H1 (cell line): ENCODE measurements at regions not wholly inside any gene's neighbourhood (a gene's known extent, or its start where the extent isn't known, plus 50 kb on each side); places are given as distances from the start of the nearest gene placed in this dataset.

ENCODE experiments used
- CTCF ChIA-PET: fragments of 300-600 bp; sonication (Branson Sonifier 250); formaldehyde crosslinking; loops from one replicate; lab custom pipeline; 2021; ENCODE audit not compliant: partially characterized antibody; lab: Charles Lee
- POLR2A ChIA-PET: fragments of 300-600 bp; sonication (Branson Sonifier 250); formaldehyde crosslinking; loops from one replicate; lab custom pipeline; 2021; ENCODE audit warnings: inconsistent platforms; ENCODE audit not compliant: partially characterized antibody; lab: Charles Lee
- DNase-seq, 2 experiments: peaks; one replicate each; pipeline versions ENCODE4 v3.0.0 to v3.0.0-alpha.2; 2010 to 2022; ENCODE audit warnings: low spot score in 2 of 2, low read depth in 1 of 2, mixed read lengths in 1 of 2
- FAIRE-seq: peaks from 2 replicates; lab custom pipeline; 2011; peaks lifted over from hg19 to GRCh38; lab: Jason Lieb, UNC
- H2AFZ ChIP-seq: 2 replicates; pipeline ENCODE4 v1.8.1; 2012; ENCODE audit warnings: low read length, inconsistent platforms
- H2AK5ac ChIP-seq: 2 replicates; pipeline ENCODE4 v1.6.1; 2013; ENCODE audit warnings: low read depth, low read length
- H2BK120ac ChIP-seq: replicated peaks from 2 replicates; pipeline ENCODE3; 2013; ENCODE audit warnings: low read depth, low read length, inconsistent platforms
- H2BK12ac ChIP-seq: 2 replicates; pipeline ENCODE4 v1.6.1; 2013; ENCODE audit warnings: low read depth, low read length
- H2BK15ac ChIP-seq: 2 replicates; pipeline ENCODE4 v1.6.1; 2013; ENCODE audit warnings: low read length
- H2BK20ac ChIP-seq: 2 replicates; pipeline ENCODE4 v1.6.1; 2013; ENCODE audit warnings: low read length
- H2BK5ac ChIP-seq: 2 replicates; pipeline ENCODE4 v1.6.1; 2013; ENCODE audit warnings: low read depth, low read length
- H3K14ac ChIP-seq: 2 replicates; pipeline ENCODE4 v1.6.1; 2013; ENCODE audit warnings: inconsistent platforms; ENCODE audit not compliant: insufficient read length
- H3K18ac ChIP-seq: 2 replicates; pipeline ENCODE4 v1.6.1; 2013; ENCODE audit warnings: low read length; ENCODE audit errors: extremely low read depth
- H3K23ac ChIP-seq: 2 replicates; pipeline ENCODE4 v1.6.1; 2013; ENCODE audit warnings: inconsistent platforms; ENCODE audit not compliant: insufficient read length
- H3K23me2 ChIP-seq: 2 replicates; pipeline ENCODE4 v1.6.1; 2013; ENCODE audit warnings: low read depth, low read length
- H3K27ac ChIP-seq: 2 replicates; pipeline ENCODE4 v1.6.1; 2011; ENCODE audit warnings: low read depth, low read length, inconsistent platforms
- H3K27me3 ChIP-seq, 4 experiments: replicated peaks in 1 of 4; 1 replicate in 1 of 4; 2 replicates in 3 of 4; pipeline versions ENCODE4 v1.6.1 to v1.8.1; 2011 to 2013; ENCODE audit warnings: low read length in 3 of 4, mild to moderate bottlenecking in 3 of 4, inconsistent platforms in 2 of 4, mixed read lengths in 2 of 4, moderate library complexity in 1 of 4; ENCODE audit not compliant: control insufficient read depth in 3 of 4, insufficient read depth in 3 of 4; ENCODE audit errors: extremely low read depth in 1 of 4
- H3K36me3 ChIP-seq, 4 experiments: 2 replicates each; pipeline versions ENCODE4 v1.6.1 to v1.8.1; 2011 to 2013; ENCODE audit warnings: mild to moderate bottlenecking in 4 of 4, low read length in 3 of 4, moderate library complexity in 2 of 4, control low read depth in 1 of 4, inconsistent platforms in 1 of 4; ENCODE audit not compliant: insufficient read depth in 4 of 4, control insufficient read depth in 2 of 4
- H3K4ac ChIP-seq: replicated peaks from 2 replicates; pipeline ENCODE3; 2013; ENCODE audit warnings: low read length, low read depth, mixed read lengths, inconsistent platforms; ENCODE audit not compliant: insufficient read length
- H3K4me1 ChIP-seq, 4 experiments: replicated peaks in 1 of 4; 1 replicate in 1 of 4; 2 replicates in 3 of 4; pipeline versions ENCODE4 v1.6.1 to v1.8.1; 2011 to 2013; ENCODE audit warnings: low read length in 3 of 4, inconsistent platforms in 2 of 4, mixed read lengths in 1 of 4; ENCODE audit not compliant: insufficient read depth in 4 of 4, control insufficient read depth in 3 of 4
- H3K4me2 ChIP-seq, 2 experiments: 2 replicates each; pipeline versions ENCODE4 v1.6.1 to v1.8.1; 2011 to 2013; ENCODE audit warnings: low read depth in 2 of 2, low read length in 2 of 2, control low read depth in 1 of 2, inconsistent platforms in 1 of 2, mild to moderate bottlenecking in 1 of 2; ENCODE audit not compliant: insufficient read depth in 1 of 2
- H3K4me3 ChIP-seq, 4 experiments: fragments of 200-600, 300-600 bp in 1 of 4; sonication (generic), shearing (Covaris generic), sonication (Bioruptor Twin) in 1 of 4; 2 replicates each; pipeline versions ENCODE4 v1.5.1 to v1.8.1; 2011 to 2016; ENCODE audit warnings: low read length in 4 of 4, low read depth in 3 of 4, control low read depth in 2 of 4, inconsistent platforms in 2 of 4, mild to moderate bottlenecking in 2 of 4, mixed read lengths in 1 of 4, moderate library complexity in 1 of 4; ENCODE audit not compliant: insufficient read depth in 2 of 4; ENCODE audit errors: extremely low read depth in 1 of 4
- H3K56ac ChIP-seq: replicated peaks from 2 replicates; pipeline ENCODE3; 2013; ENCODE audit warnings: low read depth, mild to moderate bottlenecking, mixed read lengths, low read length, inconsistent platforms; ENCODE audit not compliant: insufficient read length
- H3K79me1 ChIP-seq: 2 replicates; pipeline ENCODE4 v1.6.1; 2013; ENCODE audit warnings: low read depth, low read length, control low read depth
- H3K79me2 ChIP-seq, 2 experiments: 2 replicates each; pipeline versions ENCODE4 v1.6.1 to v1.8.1; 2012 to 2013; ENCODE audit warnings: low read length in 2 of 2, mild to moderate bottlenecking in 2 of 2, inconsistent platforms in 1 of 2; ENCODE audit not compliant: insufficient read depth in 2 of 2, control insufficient read depth in 1 of 2
- H3K9ac ChIP-seq, 4 experiments: replicated peaks in 1 of 4; 1 replicate in 1 of 4; 2 replicates in 3 of 4; pipeline versions ENCODE4 v1.6.1 to v1.8.1; 2011 to 2013; ENCODE audit warnings: low read depth in 3 of 4, low read length in 3 of 4, control low read depth in 2 of 4, mild to moderate bottlenecking in 2 of 4, moderate library complexity in 2 of 4, inconsistent platforms in 1 of 4; ENCODE audit errors: extremely low read depth in 1 of 4
- H3K9me3 ChIP-seq, 2 experiments: 2 replicates each; pipeline versions ENCODE4 v1.6.1 to v1.8.1; 2012 to 2013; ENCODE audit warnings: mild to moderate bottlenecking in 2 of 2, moderate library complexity in 2 of 2, control low read depth in 1 of 2, inconsistent platforms in 1 of 2, low read depth in 1 of 2, low read length in 1 of 2, mixed read lengths in 1 of 2; ENCODE audit not compliant: insufficient read depth in 2 of 2
- H4K20me1 ChIP-seq, 2 experiments: replicated peaks in 1 of 2; 2 replicates each; pipeline versions ENCODE3 to v1.8.1; 2011 to 2013; ENCODE audit warnings: inconsistent platforms in 2 of 2, low read length in 2 of 2, mild to moderate bottlenecking in 1 of 2; ENCODE audit not compliant: insufficient read depth in 2 of 2, control insufficient read depth in 1 of 2
- H4K5ac ChIP-seq: 2 replicates; pipeline ENCODE4 v1.6.1; 2013; ENCODE audit warnings: low read length, low read depth, mixed read lengths, inconsistent platforms; ENCODE audit not compliant: insufficient read length
- H4K8ac ChIP-seq: 2 replicates; pipeline ENCODE4 v1.8.0; 2013; ENCODE audit warnings: mild to moderate bottlenecking, moderate library complexity, low read length, inconsistent platforms; ENCODE audit not compliant: insufficient read depth; ENCODE audit errors: extremely low read depth
- H4K91ac ChIP-seq: replicated peaks from 2 replicates; pipeline ENCODE3; 2013; ENCODE audit warnings: low read length, mixed read lengths, inconsistent platforms; ENCODE audit not compliant: insufficient read length
- BRCA1 ChIP-seq: IDR thresholded peaks from 2 replicates; pipeline ENCODE4 v1.6.1; 2012; ENCODE audit warnings: low read depth, low read length, improper control_type of control experiment
- JUN ChIP-seq: IDR thresholded peaks from 2 replicates; pipeline ENCODE4 v1.6.1; 2011; ENCODE audit warnings: low read depth, mild to moderate bottlenecking, improper control_type of control experiment, low read length
- PHF8 ChIP-seq: fragments of 200-600 bp; sonication (generic); conservative IDR thresholded peaks from 2 replicates; pipeline ENCODE4 v1.7.1; 2012; ENCODE audit warnings: low read depth, mild to moderate bottlenecking, inconsistent platforms, low read length, moderate library complexity
- WGBS, 2 experiments: shearing (Covaris generic) in 1 of 2; methylation state at CpG; one replicate each; pipeline versions ENCODE4 v1.1.6 to v1.1.7; 2013 to 2015; ENCODE audit warnings: low lambda C conversion rate in 2 of 2, mixed read lengths in 2 of 2, inconsistent platforms in 1 of 2, low coverage in 1 of 2, missing lambda C conversion rate in 1 of 2; ENCODE audit not compliant: insufficient replicate concordance in 2 of 2, insufficient coverage in 1 of 2, insufficient read length in 1 of 2; ENCODE audit errors: extremely low coverage in 1 of 2, missing lambda C conversion rate in 1 of 2; 5-methylcytosine and 5-hydroxymethylcytosine counted together

- H3K4me2 ChIP-seq = no peak overlapping the region
- H3K79me1 ChIP-seq = no peaks in the 10 kb centered on the region
- H2AFZ ChIP-seq = no peak overlapping the region
- H2AK5ac ChIP-seq = no peak overlapping the region
- H2BK15ac ChIP-seq = no peak overlapping the region
- no peaks in the 10 kb centered on the region for H3K79me2 ChIP-seq
- H3K4ac ChIP-seq = no peak overlapping the region
- H3K23ac ChIP-seq = no peak overlapping the region
- H3K9me3 ChIP-seq = no peaks in the 10 kb centered on the region
- DNase-seq (no peak), FAIRE-seq (no peak)
- no peak overlapping the region for H3K14ac ChIP-seq
- ChIA-PET CTCF (no interaction called here), POLR2A (no interaction called here)
- no peak overlapping the region for H4K8ac ChIP-seq
- no peak overlapping the region for H2BK5ac ChIP-seq
- 89% methylated on average over 2 of the region's 2 CpGs; no CpG with 5 or more reads in 1 of the 2 experiments for WGBS, 2 experiments
- no peak overlapping the region for H3K18ac ChIP-seq
- H2BK120ac ChIP-seq = no peak overlapping the region
- H4K5ac ChIP-seq = no peak overlapping the region
- H4K20me1 ChIP-seq = no peaks in the 10 kb centered on the region
- TF ChIP-seq JUN (no peak), BRCA1 (no peak), PHF8 (no peak)
- H3K27me3 ChIP-seq = peaks cover 0 to 2% (median 0%) of the 10 kb centered on the region in 4 experiments; a peak in 1 of 7 replicates
- H3K27ac ChIP-seq = no peak overlapping the region
- H2BK20ac ChIP-seq = no peak overlapping the region
- no peaks in the 10 kb centered on the region for H3K36me3 ChIP-seq
- no peak overlapping the region for H2BK12ac ChIP-seq
- H4K91ac ChIP-seq = no peak overlapping the region
- no peaks in the 10 kb centered on the region for H3K4me1 ChIP-seq
- no peak overlapping the region for H3K9ac ChIP-seq
- no peak overlapping the region for H3K4me3 ChIP-seq
- no peaks in the 10 kb centered on the region for H3K23me2 ChIP-seq
- H3K56ac ChIP-seq = no peak overlapping the region
Measured at GRCh38 chr7:13433946-13434345, 555.5 kb downstream of the ETV1 start.
